ENCODE measurements at regions not wholly inside any gene's neighbourhood (a gene's known extent, or its start where the extent isn't known, plus 50 kb on each side); places are given as distances from the start of the nearest gene placed in this dataset.

DNA sequence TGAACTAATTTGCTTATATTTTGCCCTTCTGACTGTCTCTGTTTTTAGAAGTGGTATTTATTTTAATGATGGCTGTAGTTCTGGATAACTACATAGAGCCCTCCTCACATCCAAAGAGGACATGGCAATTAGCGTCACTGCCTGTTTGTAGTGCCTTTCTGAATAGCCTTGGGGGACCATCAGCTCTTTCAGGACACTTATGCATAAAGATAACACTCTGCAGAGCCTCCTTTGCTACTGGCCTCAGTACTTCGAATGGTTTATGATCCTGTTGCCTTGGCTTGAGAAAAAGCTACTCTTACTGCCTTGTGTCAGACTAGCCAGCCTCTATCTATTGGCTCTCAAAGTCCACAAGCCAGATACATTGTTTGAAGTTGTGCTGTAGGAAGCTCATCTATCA lies 105.4 kb upstream of the SPRED1 start:
- H3K9me3 ChIP-seq (ENCODE audit: control insufficient read depth in 2 of 3, insufficient read depth in 1 of 3, low read length in 3 of 3): peaks cover 0 to 9% (median 1%) of the 10 kb centered on the region in 3 donors
- H3K27ac ChIP-seq (ENCODE audit: low read depth in 2 of 2, low read length in 2 of 2): no peak overlapping the region
- H3K27me3 ChIP-seq (ENCODE audit: control insufficient read depth, insufficient read depth, low read length): no peaks in the 10 kb centered on the region
- no peak overlapping the region for H3K4me3 ChIP-seq (ENCODE audit: low read length in 3 of 3)
- DNase-seq (no peak), FAIRE-seq (no peak)
- no peak overlapping the region for H3K9ac ChIP-seq (ENCODE audit: low read length in 3 of 3)
- no peaks in the 10 kb centered on the region for H3K36me3 ChIP-seq (ENCODE audit: control insufficient read depth in 2 of 3, insufficient read depth in 3 of 3, low read length in 3 of 3)
- intact Hi-C loops (cut with DNase I): no loop called here
- no peaks in the 10 kb centered on the region for H3K4me1 ChIP-seq (ENCODE audit: control insufficient read depth in 2 of 3, insufficient read depth in 2 of 3, low read depth in 1 of 3, low read length in 3 of 3)
- TF ChIP-seq CTCF (IDR thresholded peaks at IDR 0.05; ENCODE audit: borderline replicate concordance, extremely low read depth, insufficient read depth): no peak

- H3K9ac ChIP-seq (ENCODE audit: low read length in 3 of 3): no peak overlapping the region
These were observed 104.2 kb upstream of the SPRED1 start for GRCh38 chr15:38148471-38148870.

GRCh38 chr15:38149315-38149714 lies 103.3 kb upstream of the SPRED1 start:
- intact Hi-C loops (cut with DNase I): no loop called here
- no peak for FAIRE-seq
- no peak for TF ChIP-seq CTCF (IDR thresholded peaks at IDR 0.05; ENCODE audit: borderline replicate concordance, extremely low read depth, insufficient read depth)

More at GRCh38 chr15:38148471-38148870, 104.2 kb upstream of the SPRED1 start:
- peaks cover 0 to 9% (median 1%) of the 10 kb centered on the region in 3 donors for H3K9me3 ChIP-seq (ENCODE audit: control insufficient read depth in 2 of 3, insufficient read depth in 1 of 3, low read length in 3 of 3)
- no peaks in the 10 kb centered on the region for H3K4me1 ChIP-seq (ENCODE audit: control insufficient read depth in 2 of 3, insufficient read depth in 2 of 3, low read depth in 1 of 3, low read length in 3 of 3)
- no peak for TF ChIP-seq CTCF (IDR thresholded peaks at IDR 0.05; ENCODE audit: borderline replicate concordance, extremely low read depth, insufficient read depth)
- H3K36me3 ChIP-seq (ENCODE audit: control insufficient read depth in 2 of 3, insufficient read depth in 3 of 3, low read length in 3 of 3): no peaks in the 10 kb centered on the region
- FAIRE-seq (no peak), DNase-seq (no peak)
- intact Hi-C loops (cut with DNase I): no loop called here
- H3K27me3 ChIP-seq (ENCODE audit: control insufficient read depth, insufficient read depth, low read length): no peaks in the 10 kb centered on the region
- no peak overlapping the region for H3K4me3 ChIP-seq (ENCODE audit: low read length in 3 of 3)
- H3K27ac ChIP-seq (ENCODE audit: low read depth in 2 of 2, low read length in 2 of 2): no peak overlapping the region

DNA sequence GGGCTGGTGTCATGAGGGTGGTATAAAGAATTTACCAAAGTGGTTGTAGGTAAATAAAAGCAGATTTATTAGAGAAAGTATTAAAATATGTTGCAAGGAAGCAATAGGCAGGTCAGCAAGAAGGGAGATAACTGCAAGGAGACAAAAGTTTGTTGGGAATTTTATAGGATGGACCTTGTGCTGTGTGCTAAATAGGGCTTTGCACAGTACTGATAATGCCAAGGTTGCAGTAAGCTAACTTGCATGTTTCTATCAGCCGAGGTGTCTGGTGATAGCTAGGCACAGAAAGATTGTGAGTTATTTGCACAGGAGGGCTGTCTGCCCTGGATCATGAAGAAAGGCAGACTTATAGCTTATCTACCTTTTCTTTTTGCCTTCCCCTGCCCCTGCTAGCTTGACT lies 102.5 kb upstream of the SPRED1 start:
- H3K9ac ChIP-seq (ENCODE audit: low read length in 3 of 3): no peak overlapping the region
- FAIRE-seq: no peak
- intact Hi-C loops (cut with DNase I): no loop called here

More at GRCh38 chr15:38149315-38149714, 103.3 kb upstream of the SPRED1 start:
- no peak overlapping the region for H3K4me3 ChIP-seq (ENCODE audit: low read length in 3 of 3)
- no peaks in the 10 kb centered on the region for H3K27me3 ChIP-seq (ENCODE audit: control insufficient read depth, insufficient read depth, low read length)
- H3K27ac ChIP-seq (ENCODE audit: low read depth in 2 of 2, low read length in 2 of 2): no peak overlapping the region
- peaks cover 0 to 9% (median 1%) of the 10 kb centered on the region in 3 donors for H3K9me3 ChIP-seq (ENCODE audit: control insufficient read depth in 2 of 3, insufficient read depth in 1 of 3, low read length in 3 of 3)
- no peaks in the 10 kb centered on the region for H3K4me1 ChIP-seq (ENCODE audit: control insufficient read depth in 2 of 3, insufficient read depth in 2 of 3, low read depth in 1 of 3, low read length in 3 of 3)
- no peaks in the 10 kb centered on the region for H3K36me3 ChIP-seq (ENCODE audit: control insufficient read depth in 2 of 3, insufficient read depth in 3 of 3, low read length in 3 of 3)
- DNase-seq: no peak
- H3K9ac ChIP-seq (ENCODE audit: low read length in 3 of 3): no peak overlapping the region

More for the DNA sequence above, 102.5 kb upstream of the SPRED1 start:
- Histone ChIP-seq H3K27ac (ENCODE audit: low read depth in 2 of 2, low read length in 2 of 2) (no peak overlapping the region), H3K9me3 (ENCODE audit: control insufficient read depth in 2 of 3, insufficient read depth in 1 of 3, low read length in 3 of 3) (peaks cover 0 to 9% (median 1%) of the 10 kb centered on the region in 3 donors), H3K4me3 (ENCODE audit: low read length in 3 of 3) (no peak overlapping the region), H3K36me3 (ENCODE audit: control insufficient read depth in 2 of 3, insufficient read depth in 3 of 3, low read length in 3 of 3) (no peaks in the 10 kb centered on the region), H3K4me1 (ENCODE audit: control insufficient read depth in 2 of 3, insufficient read depth in 2 of 3, low read depth in 1 of 3, low read length in 3 of 3) (no peaks in the 10 kb centered on the region), H3K27me3 (ENCODE audit: control insufficient read depth, insufficient read depth, low read length) (no peaks in the 10 kb centered on the region)
- TF ChIP-seq CTCF (IDR thresholded peaks at IDR 0.05; ENCODE audit: borderline replicate concordance, extremely low read depth, insufficient read depth): no peak
- no peak for DNase-seq
